ENCODE measurements at regions not wholly inside any gene's neighbourhood (a gene's known extent, or its start where the extent isn't known, plus 50 kb on each side); places are given as distances from the start of the nearest gene placed in this dataset.

GRCh38 chr12:24404086-24404815 lies 454.8 kb upstream of the SOX5 start:
- TF ChIP-seq CTCF (IDR thresholded peaks at IDR 0.05; ENCODE audit: extremely low read depth, insufficient read depth, missing control alignments): no peak
- no peak for DNase-seq (ENCODE audit: low spot score)
- in situ Hi-C loops (cut with MboI; ENCODE audit: low pct_unique_long_range_greater_than_20kb, low sequenced_read_pairs, unreplicated experiment): no loop called here

- no peak for TF ChIP-seq CTCF (IDR thresholded peaks at IDR 0.05; ENCODE audit: extremely low read depth, insufficient read depth, missing control alignments)
- in situ Hi-C loops (cut with MboI; ENCODE audit: low pct_unique_long_range_greater_than_20kb, low sequenced_read_pairs, unreplicated experiment): no loop called here
- DNase-seq (ENCODE audit: low spot score): no peak
These were observed 451.1 kb upstream of the SOX5 start for GRCh38 chr12:24400533-24400932.

GRCh38 chr12:24398605-24399004 lies 449.1 kb upstream of the SOX5 start:
- no peak for TF ChIP-seq CTCF (IDR thresholded peaks at IDR 0.05; ENCODE audit: extremely low read depth, insufficient read depth, missing control alignments)
- in situ Hi-C loops (cut with MboI; ENCODE audit: low pct_unique_long_range_greater_than_20kb, low sequenced_read_pairs, unreplicated experiment): no loop called here

GRCh38 chr12:24396224-24396623 lies 446.8 kb upstream of the SOX5 start:
- in situ Hi-C loops (cut with MboI; ENCODE audit: low pct_unique_long_range_greater_than_20kb, low sequenced_read_pairs, unreplicated experiment): no loop called here
- no peak for TF ChIP-seq CTCF (IDR thresholded peaks at IDR 0.05; ENCODE audit: extremely low read depth, insufficient read depth, missing control alignments)

More at GRCh38 chr12:24398605-24399004, 449.1 kb upstream of the SOX5 start:
- no peak for DNase-seq (ENCODE audit: low spot score)

GRCh38 chr12:24394246-24394645 lies 444.8 kb upstream of the SOX5 start:
- no peak for DNase-seq (ENCODE audit: low spot score)
- in situ Hi-C loops (cut with MboI; ENCODE audit: low pct_unique_long_range_greater_than_20kb, low sequenced_read_pairs, unreplicated experiment): no loop called here
- TF ChIP-seq CTCF (IDR thresholded peaks at IDR 0.05; ENCODE audit: extremely low read depth, insufficient read depth, missing control alignments): no peak

More at GRCh38 chr12:24396224-24396623, 446.8 kb upstream of the SOX5 start:
- no peak for DNase-seq (ENCODE audit: low spot score)

GRCh38 chr12:24393071-24393470 lies 443.6 kb upstream of the SOX5 start:
- no peak for TF ChIP-seq CTCF (IDR thresholded peaks at IDR 0.05; ENCODE audit: extremely low read depth, insufficient read depth, missing control alignments)
- in situ Hi-C loops (cut with MboI; ENCODE audit: low pct_unique_long_range_greater_than_20kb, low sequenced_read_pairs, unreplicated experiment): no loop called here
- no peak for DNase-seq (ENCODE audit: low spot score)

Measured in GM13977 (cell line).